ENCODE measurements at regions not wholly inside any gene's neighbourhood (a gene's known extent, or its start where the extent isn't known, plus 50 kb on each side); places are given as distances from the start of the nearest gene placed in this dataset.

DNA sequence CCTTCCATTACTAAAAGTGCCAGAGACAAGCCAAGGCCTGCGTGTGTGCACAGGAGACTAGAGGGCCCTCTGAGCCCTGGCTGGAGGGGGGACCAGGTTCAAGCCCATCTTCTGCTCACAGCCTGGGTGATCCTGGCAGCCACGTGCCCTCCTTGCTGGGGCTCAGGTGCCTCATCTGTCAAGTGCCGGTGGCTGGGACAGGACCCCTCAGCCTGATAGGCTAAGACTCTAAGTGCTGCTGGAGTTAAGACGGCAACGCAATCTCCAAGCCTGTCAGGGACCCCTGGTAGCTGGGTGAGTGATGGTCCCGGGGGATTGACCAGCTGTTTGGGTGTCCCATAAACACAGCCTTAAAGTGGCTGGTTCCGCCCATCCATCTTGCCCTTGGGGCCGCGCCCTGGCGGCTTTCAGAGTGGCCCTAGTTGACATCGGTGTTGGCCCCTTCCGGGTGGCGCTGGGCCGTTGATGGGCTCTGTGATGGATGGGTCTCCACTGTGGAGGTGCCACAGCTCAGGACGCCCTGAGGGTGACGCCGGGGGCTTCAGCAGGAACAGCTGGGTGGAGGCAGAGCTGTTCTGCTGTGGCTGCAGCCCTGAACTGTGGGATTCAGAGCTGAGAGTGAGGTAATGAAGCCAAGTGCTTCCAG, 136.2 kb downstream of the BARX1 start:
- Histone ChIP-seq H3K36me3 (ENCODE audit: control insufficient read depth in 2 of 3, insufficient read depth in 3 of 3, low read length in 3 of 3) (no peaks in the 10 kb centered on the region), H3K4me1 (ENCODE audit: control insufficient read depth in 2 of 3, insufficient read depth in 2 of 3, low read depth in 1 of 3, low read length in 3 of 3) (no peaks in the 10 kb centered on the region), H3K27me3 (ENCODE audit: control insufficient read depth, insufficient read depth, low read length) (no peaks in the 10 kb centered on the region), H3K9ac (ENCODE audit: low read length in 3 of 3) (no peak overlapping the region), H3K9me3 (ENCODE audit: control insufficient read depth in 2 of 3, insufficient read depth in 1 of 3, low read length in 3 of 3) (no peaks in the 10 kb centered on the region), H3K4me3 (ENCODE audit: low read length in 3 of 3) (no peak overlapping the region), H3K27ac (ENCODE audit: low read depth in 2 of 2, low read length in 2 of 2) (no peak overlapping the region)
- FAIRE-seq (no peak), DNase-seq (peak in 1 of 5 donors; percentile 7)
- TF ChIP-seq CTCF (IDR thresholded peaks at IDR 0.05; ENCODE audit: borderline replicate concordance, extremely low read depth, insufficient read depth) = no peak
- intact Hi-C loops (cut with DNase I) = no loop called here

- Histone ChIP-seq H3K9ac (ENCODE audit: low read length in 3 of 3) (no peak overlapping the region), H3K4me1 (ENCODE audit: control insufficient read depth in 2 of 3, insufficient read depth in 2 of 3, low read depth in 1 of 3, low read length in 3 of 3) (no peaks in the 10 kb centered on the region), H3K36me3 (ENCODE audit: control insufficient read depth in 2 of 3, insufficient read depth in 3 of 3, low read length in 3 of 3) (no peaks in the 10 kb centered on the region), H3K9me3 (ENCODE audit: control insufficient read depth in 2 of 3, insufficient read depth in 1 of 3, low read length in 3 of 3) (no peaks in the 10 kb centered on the region), H3K4me3 (ENCODE audit: low read length in 3 of 3) (no peak overlapping the region), H3K27me3 (ENCODE audit: control insufficient read depth, insufficient read depth, low read length) (no peaks in the 10 kb centered on the region), H3K27ac (ENCODE audit: low read depth in 2 of 2, low read length in 2 of 2) (no peak overlapping the region)
- FAIRE-seq (no peak), DNase-seq (no peak)
- TF ChIP-seq CTCF (IDR thresholded peaks at IDR 0.05; ENCODE audit: borderline replicate concordance, extremely low read depth, insufficient read depth) = no peak
- intact Hi-C loops (cut with DNase I) = no loop called here
Measured at GRCh38 chr9:93818237-93818636, 136.9 kb downstream of the BARX1 start.

DNA sequence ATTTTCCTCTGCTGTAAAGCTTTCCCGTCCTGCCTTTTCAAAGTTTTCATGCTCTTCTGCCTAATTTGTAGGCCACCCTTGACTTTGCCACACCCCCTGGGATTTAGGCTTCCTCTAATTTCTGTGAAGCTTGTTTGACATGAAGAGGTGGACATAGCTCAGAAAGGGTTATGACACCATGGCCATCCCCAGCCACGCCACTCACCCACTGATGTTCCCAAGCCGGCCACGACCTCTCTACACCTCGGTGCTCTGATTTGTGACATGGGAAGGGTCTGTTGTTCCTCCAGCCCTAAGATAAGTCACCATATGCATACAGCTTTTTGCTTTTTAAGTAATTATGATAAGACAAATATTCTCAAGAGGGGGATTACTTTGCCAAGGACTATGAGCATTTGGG, 139.5 kb downstream of the BARX1 start:
- Histone ChIP-seq H3K4me1 (ENCODE audit: control insufficient read depth in 2 of 3, insufficient read depth in 2 of 3, low read depth in 1 of 3, low read length in 3 of 3) (no peaks in the 10 kb centered on the region), H3K9ac (ENCODE audit: low read length in 3 of 3) (no peak overlapping the region), H3K27me3 (ENCODE audit: control insufficient read depth, insufficient read depth, low read length) (no peaks in the 10 kb centered on the region), H3K27ac (ENCODE audit: low read depth in 2 of 2, low read length in 2 of 2) (no peak overlapping the region), H3K36me3 (ENCODE audit: control insufficient read depth in 2 of 3, insufficient read depth in 3 of 3, low read length in 3 of 3) (no peaks in the 10 kb centered on the region), H3K4me3 (ENCODE audit: low read length in 3 of 3) (no peak overlapping the region), H3K9me3 (ENCODE audit: control insufficient read depth in 2 of 3, insufficient read depth in 1 of 3, low read length in 3 of 3) (no peaks in the 10 kb centered on the region)
- DNase-seq (peak in 1 of 5 donors; percentile 8), FAIRE-seq (no peak)
- no peak for TF ChIP-seq CTCF (IDR thresholded peaks at IDR 0.05; ENCODE audit: borderline replicate concordance, extremely low read depth, insufficient read depth)
- intact Hi-C loops (cut with DNase I) = no loop called here

GRCh38 chr9:93815135-93815534, 140.0 kb downstream of the BARX1 start:
- Histone ChIP-seq H3K27me3 (ENCODE audit: control insufficient read depth, insufficient read depth, low read length) (no peaks in the 10 kb centered on the region), H3K9ac (ENCODE audit: low read length in 3 of 3) (no peak overlapping the region), H3K4me3 (ENCODE audit: low read length in 3 of 3) (no peak overlapping the region), H3K4me1 (ENCODE audit: control insufficient read depth in 2 of 3, insufficient read depth in 2 of 3, low read depth in 1 of 3, low read length in 3 of 3) (no peaks in the 10 kb centered on the region), H3K9me3 (ENCODE audit: control insufficient read depth in 2 of 3, insufficient read depth in 1 of 3, low read length in 3 of 3) (no peaks in the 10 kb centered on the region), H3K27ac (ENCODE audit: low read depth in 2 of 2, low read length in 2 of 2) (no peak overlapping the region), H3K36me3 (ENCODE audit: control insufficient read depth in 2 of 3, insufficient read depth in 3 of 3, low read length in 3 of 3) (no peaks in the 10 kb centered on the region)
- intact Hi-C loops (cut with DNase I) = no loop called here
- TF ChIP-seq CTCF (IDR thresholded peaks at IDR 0.05; ENCODE audit: borderline replicate concordance, extremely low read depth, insufficient read depth) = no peak
- DNase-seq = no peak
- FAIRE-seq = no peak

Data from kidney (tissue), 13 donors.